GM21390 (cell line): ENCODE measurements at regions not wholly inside any gene's neighbourhood (a gene's known extent, or its start where the extent isn't known, plus 50 kb on each side); places are given as distances from the start of the nearest gene placed in this dataset.
A peak's percentile ranks its signal among the peaks of the same experiment; 100 is the strongest.

Source experiments
- ATAC-seq: cut with Tn5 transposase; IDR thresholded peaks from one replicate; pipeline ENCODE4 v1.9.1; 2021; ENCODE audit not compliant: unreplicated experiment

DNA sequence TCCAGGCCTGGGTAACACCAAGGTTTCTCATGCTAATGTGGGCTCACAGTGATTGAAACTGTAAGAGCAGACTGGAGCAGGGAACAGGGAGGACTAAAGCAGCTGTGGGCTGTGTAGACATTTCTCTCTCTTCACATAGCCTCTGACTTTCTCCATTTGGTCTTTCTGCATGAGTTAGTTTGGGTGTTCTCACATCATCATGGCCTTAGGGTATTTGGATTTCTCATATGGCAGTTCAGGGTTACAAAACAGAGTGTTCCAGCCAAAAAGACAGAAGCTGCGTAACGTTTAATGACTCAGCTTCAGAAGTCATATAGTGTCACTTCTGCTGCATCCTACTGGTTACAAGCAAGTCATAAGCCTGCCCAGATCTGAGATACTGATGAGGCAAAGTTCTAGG is 52.0 kb upstream of the OSBPL8 start:
- ATAC-seq, result no peak

DNA sequence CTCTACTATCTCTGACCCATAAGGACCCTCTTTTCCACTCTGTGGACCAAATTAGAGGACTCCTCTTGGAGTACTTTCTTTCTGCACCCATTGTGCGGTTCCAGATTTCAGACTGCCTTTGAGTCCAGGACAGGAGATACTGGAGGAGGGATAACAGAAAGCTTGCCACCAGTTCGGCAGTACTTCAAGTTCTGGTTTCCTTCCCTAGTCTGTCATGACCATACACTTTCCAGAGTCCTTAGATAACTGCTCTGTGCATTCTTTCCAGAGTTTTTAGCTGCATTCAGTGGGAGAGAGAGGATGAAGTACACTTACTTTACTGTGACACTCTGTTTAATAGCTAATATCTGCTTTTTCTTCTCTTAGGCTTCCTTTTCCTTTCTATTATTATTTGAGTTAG is 54.8 kb upstream of the OSBPL8 start:
- no peak for ATAC-seq

GRCh38 chr12:76618031-76618430 is 58.5 kb upstream of the OSBPL8 start:
- ATAC-seq, result no peak

- peak; percentile 80 for ATAC-seq
Observed at GRCh38 chr12:76621582-76622024, 62.0 kb upstream of the OSBPL8 start.

- no peak for ATAC-seq
Observed at GRCh38 chr12:76622351-76622750, 62.8 kb upstream of the OSBPL8 start.

DNA sequence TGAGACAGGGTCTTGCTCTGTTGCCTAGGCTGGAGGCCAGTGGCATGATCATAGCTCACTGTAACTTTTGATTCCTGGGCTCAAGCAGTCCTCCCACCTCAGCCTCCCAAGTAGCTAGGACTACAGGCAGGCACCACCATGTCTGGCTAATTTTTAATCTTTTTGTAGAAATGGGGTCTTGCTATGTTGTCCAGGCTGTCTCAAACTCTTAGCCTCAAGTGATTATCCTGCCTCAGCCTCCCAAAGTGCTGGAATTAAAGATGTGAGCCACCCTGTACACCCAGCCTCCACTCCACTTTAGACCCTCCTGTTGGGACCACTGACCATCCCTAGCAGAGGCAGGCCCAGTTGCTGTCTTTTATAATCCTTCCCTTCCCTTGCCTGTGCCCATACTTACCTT is 63.3 kb upstream of the OSBPL8 start:
- ATAC-seq, result no peak

DNA sequence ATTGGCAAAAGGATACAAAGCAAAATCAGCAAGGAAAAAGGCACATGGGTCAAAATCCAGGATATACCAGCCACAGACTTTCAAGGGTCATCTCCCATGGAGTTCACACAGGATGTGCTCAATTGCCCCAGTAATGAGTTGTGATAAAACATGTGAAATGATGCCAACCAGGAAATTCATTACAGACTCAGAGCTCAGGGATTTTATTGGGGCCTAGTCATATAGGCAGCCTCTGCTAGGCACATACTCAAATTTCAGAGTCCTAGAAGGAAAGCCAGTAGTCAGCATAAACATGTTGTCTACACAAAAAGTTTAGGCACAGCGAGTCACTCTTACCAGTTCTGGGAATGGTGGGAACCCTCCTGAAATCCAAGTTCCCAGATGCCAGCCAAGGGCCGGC is 64.4 kb upstream of the OSBPL8 start:
- no peak for ATAC-seq

GRCh38 chr12:76627346-76628135 is 68.0 kb upstream of the OSBPL8 start:
- ATAC-seq, result no peak

DNA sequence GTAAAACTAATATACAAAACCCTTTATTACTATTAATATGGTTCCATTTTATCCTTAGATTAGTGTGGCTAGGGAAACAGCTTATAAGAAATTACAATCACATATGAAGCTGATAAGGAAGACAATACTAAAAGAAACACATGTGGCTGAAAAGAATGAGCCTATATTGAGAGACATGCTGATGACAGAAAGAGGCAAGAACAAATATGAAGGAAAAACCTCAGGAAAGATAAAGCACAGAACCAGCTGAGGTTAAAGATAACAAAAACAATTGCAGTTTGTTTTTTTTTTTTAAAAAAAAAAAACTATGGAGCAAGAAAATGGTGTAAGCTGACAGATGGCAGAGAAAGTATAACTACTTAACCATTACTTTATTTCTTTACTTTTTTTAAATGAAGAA is 69.2 kb upstream of the OSBPL8 start:
- ATAC-seq, result no peak

- no peak for ATAC-seq
Observed at GRCh38 chr12:76631741-76632140, 72.2 kb upstream of the OSBPL8 start.

GRCh38 chr12:76633415-76633814 is 73.8 kb upstream of the OSBPL8 start:
- no peak for ATAC-seq

GRCh38 chr12:76634133-76634532 is 74.6 kb upstream of the OSBPL8 start:
- no peak for ATAC-seq

- ATAC-seq, result no peak
Observed at GRCh38 chr12:76636121-76636692, 76.6 kb upstream of the OSBPL8 start.

- ATAC-seq, result no peak
Observed at GRCh38 chr12:76637807-76638206, 78.2 kb upstream of the OSBPL8 start.

DNA sequence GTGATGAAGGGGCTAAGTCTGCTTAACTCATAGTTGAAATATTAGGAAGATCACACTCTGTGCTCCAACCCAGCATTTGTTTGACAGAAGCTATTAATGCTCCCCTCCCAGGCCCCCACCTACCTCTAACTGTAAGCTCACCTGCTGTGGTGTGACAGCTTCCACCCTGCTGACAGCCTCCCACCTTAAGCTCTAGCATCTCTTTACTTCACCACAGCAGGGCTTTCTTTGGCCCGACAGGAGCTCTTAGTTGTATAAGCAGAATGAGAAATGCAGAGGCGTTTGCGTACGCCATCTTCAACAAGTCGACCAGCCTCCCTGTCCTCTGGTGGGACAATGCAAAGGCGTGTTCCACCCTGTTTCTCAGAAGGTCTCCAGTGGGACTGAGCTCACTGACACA is 80.1 kb upstream of the OSBPL8 start:
- ATAC-seq, result no peak

- no peak for ATAC-seq
Observed at GRCh38 chr12:76641073-76641472, 81.5 kb upstream of the OSBPL8 start.

GRCh38 chr12:76641961-76642360 is 82.4 kb upstream of the OSBPL8 start:
- no peak for ATAC-seq

DNA sequence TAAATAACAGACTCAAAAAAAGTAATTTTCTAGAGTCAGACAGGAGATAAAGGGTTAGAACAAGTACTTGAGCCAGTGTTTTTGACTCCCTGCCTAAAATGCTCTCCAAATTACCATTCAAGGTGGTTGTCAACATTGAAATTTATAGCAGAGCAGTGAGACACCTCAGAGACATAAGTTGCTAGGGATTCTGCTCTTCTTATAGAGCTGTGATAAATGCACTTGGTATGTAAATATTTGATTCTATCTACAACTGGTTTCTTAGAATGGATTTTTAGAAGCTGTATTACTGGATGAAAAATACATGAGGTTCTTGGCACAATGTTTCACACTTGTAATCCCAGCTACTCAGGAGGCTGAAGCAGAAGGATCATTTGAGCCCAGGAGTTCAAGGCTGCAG is 83.9 kb upstream of the OSBPL8 start:
- no peak for ATAC-seq

DNA sequence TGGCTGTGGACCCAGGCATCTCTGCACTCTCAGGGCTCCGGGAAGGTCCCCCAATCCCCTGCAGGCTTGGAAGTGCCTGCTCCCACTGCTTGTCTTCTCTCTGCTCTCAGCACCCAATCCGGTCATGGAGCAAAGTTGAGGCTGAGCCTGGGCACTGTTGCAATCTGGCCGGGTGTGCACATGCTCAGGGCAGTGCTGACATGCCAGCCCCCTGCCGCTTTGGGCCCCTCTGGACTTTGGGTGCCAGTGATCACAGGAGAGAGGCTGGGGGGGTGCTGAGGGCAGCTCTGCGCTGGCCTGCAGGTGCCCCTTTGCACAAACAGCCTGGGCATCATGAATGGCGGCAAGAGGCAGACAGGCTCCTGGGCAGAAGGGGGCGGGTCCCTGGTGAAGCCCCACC is 85.4 kb upstream of the OSBPL8 start:
- no peak for ATAC-seq

GRCh38 chr12:76645934-76646333 is 86.4 kb upstream of the OSBPL8 start:
- ATAC-seq, result no peak

GRCh38 chr12:76646366-76646765 is 86.8 kb upstream of the OSBPL8 start:
- ATAC-seq, result no peak

DNA sequence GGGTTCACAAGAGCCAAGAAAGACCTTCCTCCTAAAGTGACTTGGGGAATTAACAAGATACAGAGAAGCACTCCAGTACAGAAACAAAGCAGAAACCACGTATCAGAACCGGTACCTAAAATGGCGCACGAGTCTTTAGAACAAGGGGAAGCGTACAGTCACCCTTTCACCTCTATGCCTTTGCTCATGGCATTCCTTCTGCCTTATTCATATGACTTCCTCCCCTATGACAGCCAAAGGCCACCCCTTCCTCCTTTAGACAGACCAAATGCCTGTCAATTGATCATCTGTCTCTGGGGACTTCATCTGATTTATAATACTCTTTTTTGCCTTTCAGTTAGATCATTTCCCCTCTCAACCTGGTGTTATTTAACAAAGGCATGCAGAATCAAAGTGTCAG is 89.5 kb upstream of the OSBPL8 start:
- no peak for ATAC-seq

DNA sequence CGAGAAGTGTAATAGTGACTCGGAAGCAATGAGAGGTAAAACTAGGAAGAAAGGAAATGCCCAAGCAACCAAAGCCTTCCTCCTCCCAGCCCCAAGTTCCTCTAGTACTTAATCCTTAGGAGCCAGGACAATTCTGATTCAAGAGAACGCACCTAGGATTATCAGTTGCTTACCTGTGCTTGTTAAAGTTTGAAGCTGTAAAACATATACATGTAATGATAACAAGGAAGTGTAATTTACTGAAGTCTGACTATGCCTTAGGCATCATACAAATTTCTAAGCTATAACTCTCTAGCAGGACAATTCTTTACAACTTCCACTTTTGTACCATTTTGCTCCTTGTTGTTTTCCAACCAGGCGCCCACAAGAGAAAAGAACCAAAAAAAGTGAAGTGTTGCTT is 92.8 kb upstream of the OSBPL8 start:
- no peak for ATAC-seq
